ENCODE measurements at regions not wholly inside any gene's neighbourhood (a gene's known extent, or its start where the extent isn't known, plus 50 kb on each side); places are given as distances from the start of the nearest gene placed in this dataset.

DNA sequence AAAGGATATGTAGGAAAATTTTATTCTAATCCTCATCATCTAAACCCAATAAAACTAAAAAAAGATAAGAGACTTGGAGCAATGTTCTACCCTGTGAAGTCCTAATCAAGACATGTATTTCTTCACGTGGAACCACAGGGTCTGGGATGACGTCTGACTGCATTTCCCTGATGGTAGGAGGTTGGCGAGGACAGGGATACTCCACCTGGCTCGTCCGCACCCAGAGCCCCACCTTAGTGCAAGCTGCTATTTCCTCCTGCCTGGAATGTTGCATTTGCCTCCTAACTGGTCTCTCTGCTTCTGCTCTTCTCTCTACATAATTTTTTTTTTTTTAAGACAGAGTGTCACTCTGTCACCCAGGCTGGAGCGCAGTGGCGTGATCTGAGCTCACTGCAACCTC, 57.7 kb upstream of the RASGRP1 start:
- no peaks in the 10 kb centered on the region for H3K36me3 ChIP-seq
- peaks cover 0 to 14% (median 0%) of the 10 kb centered on the region in 3 donors for H3K4me1 ChIP-seq
- H3K27me3 ChIP-seq: no peaks in the 10 kb centered on the region
- no peak for DNase-seq
- intact Hi-C loops (cut with DNase I): no loop called here
- no peaks in the 10 kb centered on the region for H3K9me3 ChIP-seq
- TF ChIP-seq, protein P1, sequence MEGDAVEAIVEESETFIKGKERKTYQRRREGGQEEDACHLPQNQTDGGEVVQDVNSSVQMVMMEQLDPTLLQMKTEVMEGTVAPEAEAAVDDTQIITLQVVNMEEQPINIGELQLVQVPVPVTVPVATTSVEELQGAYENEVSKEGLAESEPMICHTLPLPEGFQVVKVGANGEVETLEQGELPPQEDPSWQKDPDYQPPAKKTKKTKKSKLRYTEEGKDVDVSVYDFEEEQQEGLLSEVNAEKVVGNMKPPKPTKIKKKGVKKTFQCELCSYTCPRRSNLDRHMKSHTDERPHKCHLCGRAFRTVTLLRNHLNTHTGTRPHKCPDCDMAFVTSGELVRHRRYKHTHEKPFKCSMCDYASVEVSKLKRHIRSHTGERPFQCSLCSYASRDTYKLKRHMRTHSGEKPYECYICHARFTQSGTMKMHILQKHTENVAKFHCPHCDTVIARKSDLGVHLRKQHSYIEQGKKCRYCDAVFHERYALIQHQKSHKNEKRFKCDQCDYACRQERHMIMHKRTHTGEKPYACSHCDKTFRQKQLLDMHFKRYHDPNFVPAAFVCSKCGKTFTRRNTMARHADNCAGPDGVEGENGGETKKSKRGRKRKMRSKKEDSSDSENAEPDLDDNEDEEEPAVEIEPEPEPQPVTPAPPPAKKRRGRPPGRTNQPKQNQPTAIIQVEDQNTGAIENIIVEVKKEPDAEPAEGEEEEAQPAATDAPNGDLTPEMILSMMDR (IDR thresholded peaks at IDR 0.05): no peak
- TF ChIP-seq POLR2A (IDR thresholded peaks at IDR 0.05): no peak
- 85 to 89% methylated on average over 7 of the region's 7 CpGs for WGBS, 2 donors
- H3K4me3 ChIP-seq: no peak overlapping the region
- no peak overlapping the region for H3K27ac ChIP-seq

DNA sequence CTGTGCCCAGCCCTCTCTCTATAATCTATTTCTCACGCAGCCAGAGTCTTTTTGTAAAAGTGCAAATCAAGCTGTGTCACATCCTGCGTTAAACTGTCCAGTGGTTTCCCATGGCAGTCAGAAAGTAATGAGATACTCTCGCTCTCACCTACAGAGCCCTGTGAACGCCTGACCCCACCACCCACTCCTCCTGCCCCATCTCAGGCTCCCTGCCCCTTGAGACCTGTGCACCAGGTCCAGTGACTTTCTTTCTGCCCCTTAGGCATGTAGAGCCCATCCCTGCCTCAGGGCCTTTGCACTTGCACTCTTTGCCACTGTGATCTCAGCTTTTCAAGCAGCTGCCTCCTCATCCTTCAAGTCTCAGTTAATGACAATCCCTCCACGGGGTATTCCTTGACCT, 58.3 kb upstream of the RASGRP1 start:
- TF ChIP-seq POLR2A (IDR thresholded peaks at IDR 0.05): no peak
- TF ChIP-seq, protein P1 (IDR thresholded peaks at IDR 0.05): no peak
- Histone ChIP-seq H3K4me1 (peaks cover 0 to 14% (median 0%) of the 10 kb centered on the region in 3 donors), H3K27me3 (no peaks in the 10 kb centered on the region), H3K4me3 (no peak overlapping the region), H3K27ac (no peak overlapping the region), H3K36me3 (no peaks in the 10 kb centered on the region), H3K9me3 (no peaks in the 10 kb centered on the region)
- intact Hi-C loops (cut with DNase I): no loop called here
- no peak for DNase-seq
- WGBS, 2 donors: 89 to 94% methylated on average over 5 of the region's 5 CpGs

DNA sequence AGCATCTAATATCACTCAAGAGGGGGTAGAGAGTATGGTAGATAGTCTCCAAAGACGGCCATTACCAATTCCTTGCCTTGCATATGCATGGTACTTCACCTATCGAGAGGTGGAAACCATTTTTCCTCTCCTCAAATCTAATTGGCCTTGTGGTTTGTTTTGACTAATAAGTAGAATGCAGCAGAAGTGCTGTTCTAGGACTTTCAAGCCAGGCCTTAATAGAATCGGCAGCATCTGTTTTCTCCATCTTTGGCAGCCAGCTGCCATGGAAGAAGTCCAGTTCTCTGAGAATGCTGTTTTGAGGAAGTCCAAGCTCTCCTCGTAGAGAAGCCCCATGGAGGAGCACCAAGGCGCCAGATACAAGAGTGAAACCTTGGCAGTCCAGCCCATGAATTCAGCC, 59.1 kb upstream of the RASGRP1 start:
- intact Hi-C loops (cut with DNase I): no loop called here
- Histone ChIP-seq H3K4me1 (peaks cover 0 to 14% (median 0%) of the 10 kb centered on the region in 3 donors), H3K27ac (no peak overlapping the region), H3K9me3 (no peaks in the 10 kb centered on the region), H3K4me3 (no peak overlapping the region), H3K27me3 (no peaks in the 10 kb centered on the region), H3K36me3 (no peaks in the 10 kb centered on the region)
- TF ChIP-seq POLR2A (IDR thresholded peaks at IDR 0.05): no peak
- TF ChIP-seq, protein P1 (IDR thresholded peaks at IDR 0.05): no peak
- DNase-seq: no peak
- WGBS, 2 donors: 42 to 62% methylated on average over 4 to 5 of the region's 5 CpGs

DNA sequence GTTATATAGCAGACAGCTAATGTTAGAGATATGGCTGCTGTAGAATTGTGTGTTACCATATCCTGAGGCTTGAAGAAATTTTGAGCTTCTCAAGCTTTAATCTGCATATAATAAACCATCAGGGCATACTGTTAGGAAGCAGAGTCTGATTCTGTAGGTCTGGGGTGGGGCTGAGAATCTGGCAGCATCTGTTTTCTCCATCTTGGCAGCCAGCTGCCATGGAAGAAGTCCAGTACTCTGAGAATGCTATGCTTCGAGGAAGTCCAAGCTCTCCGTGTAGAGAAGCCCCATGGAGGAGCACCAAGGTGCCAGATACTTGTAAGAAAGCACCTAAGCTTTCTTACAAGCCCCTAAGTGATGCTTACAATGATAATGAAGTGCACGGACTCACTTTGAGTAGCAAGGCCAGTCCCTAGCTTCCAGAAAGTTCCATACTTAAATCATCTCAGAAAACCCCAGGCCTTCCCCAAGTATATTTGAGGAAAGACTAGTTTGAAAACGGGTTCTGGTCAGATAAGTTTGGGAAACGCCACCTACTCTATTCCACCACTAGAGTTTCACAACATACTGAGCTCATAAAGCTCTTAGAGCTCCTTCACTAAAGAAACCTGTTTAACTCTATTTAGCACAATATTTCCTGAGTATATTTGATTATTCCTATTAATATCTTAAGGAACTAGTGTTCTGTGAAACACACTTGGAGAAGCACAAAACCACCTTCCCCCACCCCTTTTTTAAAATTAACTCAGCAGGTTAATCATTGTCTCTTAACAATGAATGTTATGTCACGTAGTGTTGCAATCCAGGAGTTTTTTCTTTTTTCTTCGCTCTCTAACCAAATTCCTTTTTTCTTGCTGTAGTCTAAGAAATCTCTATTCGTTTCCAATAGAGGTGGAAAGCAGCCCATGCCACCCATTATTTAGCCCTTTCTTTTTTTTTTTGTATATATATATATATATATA, 59.9 kb upstream of the RASGRP1 start:
- TF ChIP-seq, protein P1 (IDR thresholded peaks at IDR 0.05): peak in 1 of 6 experiments; percentile 25
- TF ChIP-seq POLR2A (IDR thresholded peaks at IDR 0.05): no peak
- no peak for DNase-seq

GRCh38 chr15:38625886-38626285, 61.3 kb upstream of the RASGRP1 start:
- intact Hi-C loops (cut with DNase I): no loop called here

More for the DNA sequence above, 59.9 kb upstream of the RASGRP1 start:
- 41 to 43% methylated on average over 8 of the region's 8 CpGs for WGBS, 2 donors
- Histone ChIP-seq H3K27me3 (no peaks in the 10 kb centered on the region), H3K4me3 (no peak overlapping the region), H3K9me3 (no peaks in the 10 kb centered on the region), H3K27ac (no peak overlapping the region), H3K4me1 (peaks cover 0 to 14% (median 0%) of the 10 kb centered on the region in 3 donors), H3K36me3 (no peaks in the 10 kb centered on the region)
- intact Hi-C loops (cut with DNase I): no loop called here

More at GRCh38 chr15:38625886-38626285, 61.3 kb upstream of the RASGRP1 start:
- Histone ChIP-seq H3K4me1 (peaks cover 0 to 14% (median 0%) of the 10 kb centered on the region in 3 donors), H3K9me3 (no peaks in the 10 kb centered on the region), H3K36me3 (no peaks in the 10 kb centered on the region), H3K4me3 (no peak overlapping the region), H3K27ac (no peak overlapping the region), H3K27me3 (no peaks in the 10 kb centered on the region)
- DNase-seq: no peak
- TF ChIP-seq, protein P1 (IDR thresholded peaks at IDR 0.05): no peak
- TF ChIP-seq POLR2A (IDR thresholded peaks at IDR 0.05): no peak
- 54 to 90% methylated on average over 2 of the region's 2 CpGs for WGBS, 2 donors

All from esophagus squamous epithelium (tissue), 5 donors.